ENCODE measurements at regions not wholly inside any gene's neighbourhood (a gene's known extent, or its start where the extent isn't known, plus 50 kb on each side); places are given as distances from the start of the nearest gene placed in this dataset.

DNA sequence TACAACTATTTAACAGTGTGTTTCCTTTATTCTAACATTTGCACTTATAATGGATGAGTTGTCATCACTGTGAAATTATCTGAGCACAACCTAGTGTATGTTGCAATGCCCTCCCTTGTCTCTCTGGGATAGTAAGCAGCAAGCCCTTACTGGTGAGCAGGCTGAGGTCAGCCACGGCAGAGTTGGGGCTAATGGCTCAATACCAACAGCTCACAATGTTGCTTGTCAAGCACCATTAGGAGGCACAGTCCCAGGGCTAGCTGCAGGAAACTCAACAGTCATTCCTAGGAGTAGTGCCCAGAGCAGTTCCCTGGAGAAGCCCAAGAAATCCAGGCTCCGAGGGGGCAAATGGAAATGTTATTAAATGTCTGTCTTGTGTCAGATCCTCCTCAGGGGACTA, 858.4 kb downstream of the GRID1 start:
- TF ChIP-seq, protein P1, sequence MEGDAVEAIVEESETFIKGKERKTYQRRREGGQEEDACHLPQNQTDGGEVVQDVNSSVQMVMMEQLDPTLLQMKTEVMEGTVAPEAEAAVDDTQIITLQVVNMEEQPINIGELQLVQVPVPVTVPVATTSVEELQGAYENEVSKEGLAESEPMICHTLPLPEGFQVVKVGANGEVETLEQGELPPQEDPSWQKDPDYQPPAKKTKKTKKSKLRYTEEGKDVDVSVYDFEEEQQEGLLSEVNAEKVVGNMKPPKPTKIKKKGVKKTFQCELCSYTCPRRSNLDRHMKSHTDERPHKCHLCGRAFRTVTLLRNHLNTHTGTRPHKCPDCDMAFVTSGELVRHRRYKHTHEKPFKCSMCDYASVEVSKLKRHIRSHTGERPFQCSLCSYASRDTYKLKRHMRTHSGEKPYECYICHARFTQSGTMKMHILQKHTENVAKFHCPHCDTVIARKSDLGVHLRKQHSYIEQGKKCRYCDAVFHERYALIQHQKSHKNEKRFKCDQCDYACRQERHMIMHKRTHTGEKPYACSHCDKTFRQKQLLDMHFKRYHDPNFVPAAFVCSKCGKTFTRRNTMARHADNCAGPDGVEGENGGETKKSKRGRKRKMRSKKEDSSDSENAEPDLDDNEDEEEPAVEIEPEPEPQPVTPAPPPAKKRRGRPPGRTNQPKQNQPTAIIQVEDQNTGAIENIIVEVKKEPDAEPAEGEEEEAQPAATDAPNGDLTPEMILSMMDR (IDR thresholded peaks at IDR 0.05), result no peak
- TF ChIP-seq ZFX (IDR thresholded peaks at IDR 0.05; ENCODE audit: borderline replicate concordance), result no peak

Measured in 22Rv1 (cell line).